CD14-positive monocyte (primary cell): ENCODE measurements at regions not wholly inside any gene's neighbourhood (a gene's known extent, or its start where the extent isn't known, plus 50 kb on each side); places are given as distances from the start of the nearest gene placed in this dataset.

Experiments
- DNase-seq, 3 donors: peaks; one replicate each; pipeline ENCODE4 v3.0.0-alpha.2; 2011 to 2022
- H2AFZ ChIP-seq: 2 replicates; pipeline ENCODE4 v1.6.0; 2012; ENCODE audit warnings: mild to moderate bottlenecking, low read depth, low read length, inconsistent platforms; ENCODE audit not compliant: insufficient read depth, poor library complexity, severe bottlenecking
- H3K27ac ChIP-seq, 2 donors: 1 replicate in 1 of 2; 2 replicates in 1 of 2; pipeline ENCODE4 v1.5.1; 2012 to 2013; ENCODE audit warnings: low read length in 2 of 2, control low read depth in 1 of 2, inconsistent platforms in 1 of 2, low read depth in 1 of 2, mild to moderate bottlenecking in 1 of 2
- H3K27me3 ChIP-seq, 2 donors: one replicate each; pipeline versions ENCODE4 v1.6.0 to v1.6.1; 2011 to 2013; ENCODE audit warnings: low read length in 2 of 2; ENCODE audit not compliant: control insufficient read depth in 2 of 2, insufficient read depth in 2 of 2
- H3K36me3 ChIP-seq, 2 donors: replicated peaks in 1 of 2; 1 replicate in 1 of 2; 2 replicates in 1 of 2; pipeline versions ENCODE4 v1.5.1 to v1.6.1; 2012 to 2013; ENCODE audit warnings: low read length in 2 of 2, control low read depth in 1 of 2, inconsistent platforms in 1 of 2, mild to moderate bottlenecking in 1 of 2; ENCODE audit not compliant: insufficient read depth in 2 of 2, control insufficient read depth in 1 of 2
- H3K4me1 ChIP-seq, 2 donors: 1 replicate in 1 of 2; 2 replicates in 1 of 2; pipeline versions ENCODE4 v1.5.1 to v1.6.1; 2012 to 2013; ENCODE audit warnings: low read length in 2 of 2, control low read depth in 1 of 2, inconsistent platforms in 1 of 2, mild to moderate bottlenecking in 1 of 2, moderate library complexity in 1 of 2; ENCODE audit not compliant: insufficient read depth in 2 of 2, control insufficient read depth in 1 of 2
- H3K4me2 ChIP-seq: replicated peaks from 2 replicates; pipeline ENCODE3; 2012; ENCODE audit warnings: low read length, moderate library complexity, mild to moderate bottlenecking; ENCODE audit not compliant: poor library complexity, severe bottlenecking; ENCODE audit errors: extremely low read depth
- H3K4me3 ChIP-seq, 3 experiments: fragments of 200-600 bp in 1 of 3; sonication (generic) in 1 of 3; replicated peaks in 1 of 3; 1 replicate in 2 of 3; 2 replicates in 1 of 3; pipeline ENCODE4 v1.5.1; 2011 to 2013; ENCODE audit warnings: low read length in 3 of 3, mild to moderate bottlenecking in 3 of 3, control low read depth in 2 of 3, low read depth in 2 of 3, inconsistent platforms in 1 of 3, moderate library complexity in 1 of 3
- H3K79me2 ChIP-seq: 2 replicates; pipeline ENCODE4 v1.6.0; 2012; ENCODE audit warnings: mild to moderate bottlenecking, control low read depth, inconsistent platforms, low read length, moderate library complexity; ENCODE audit not compliant: insufficient read depth
- H3K9ac ChIP-seq: 2 replicates; pipeline ENCODE4 v1.6.0; 2017; ENCODE audit warnings: low read length, mild to moderate bottlenecking; ENCODE audit not compliant: insufficient read depth, poor library complexity, severe bottlenecking
- H3K9me3 ChIP-seq, 2 donors: replicated peaks in 1 of 2; 1 replicate in 1 of 2; 2 replicates in 1 of 2; pipeline versions ENCODE4 v1.5.1 to v1.6.1; 2012 to 2013; ENCODE audit warnings: low read length in 2 of 2, control low read depth in 1 of 2; ENCODE audit not compliant: control insufficient read depth in 1 of 2, insufficient read depth in 1 of 2
- H4K20me1 ChIP-seq: 2 replicates; pipeline ENCODE4 v1.6.0; 2012; ENCODE audit warnings: mild to moderate bottlenecking, low read length, control low read depth, moderate library complexity; ENCODE audit not compliant: insufficient read depth
- H3K27ac Mint-ChIP-seq, 7 donors: one replicate each; pipeline ENCODE4 v1.8.0; 2020; ENCODE audit warnings: mild to moderate bottlenecking in 7 of 7, mixed read lengths in 7 of 7, moderate library complexity in 6 of 7, inconsistent platforms in 2 of 7
- H3K27me3 Mint-ChIP-seq, 3 donors: one replicate each; pipeline ENCODE4 v1.8.0; 2021 to 2022; ENCODE audit warnings: low read depth in 3 of 3, mild to moderate bottlenecking in 3 of 3, mixed read lengths in 3 of 3, moderate library complexity in 3 of 3, inconsistent platforms in 1 of 3
- H3K36me3 Mint-ChIP-seq, 2 donors: one replicate each; pipeline ENCODE4 v1.8.0; 2020; ENCODE audit warnings: mixed read lengths in 2 of 2, inconsistent platforms in 1 of 2, mild to moderate bottlenecking in 1 of 2
- H3K4me1 Mint-ChIP-seq: one replicate; pipeline ENCODE4 v1.8.0; 2020; ENCODE audit warnings: mild to moderate bottlenecking, mixed read lengths
- H3K4me3 Mint-ChIP-seq, 2 donors: one replicate each; pipeline ENCODE4 v1.8.0; 2020; ENCODE audit warnings: mild to moderate bottlenecking in 2 of 2, mixed read lengths in 2 of 2, moderate library complexity in 1 of 2
- H3K9me3 Mint-ChIP-seq, 7 donors: one replicate each; pipeline ENCODE4 v1.8.0; 2020 to 2022; ENCODE audit warnings: mixed read lengths in 7 of 7, mild to moderate bottlenecking in 6 of 7, moderate library complexity in 6 of 7, inconsistent platforms in 2 of 7
- WGBS: methylation state at CpG from one replicate; pipeline ENCODE4 v1.1.5; 2013; ENCODE audit warnings: missing lambda C conversion rate; ENCODE audit not compliant: insufficient coverage; 5-methylcytosine and 5-hydroxymethylcytosine counted together
- intact Hi-C, 2 donors: fragments of 100-400 bp; cut with micrococcal nuclease; formaldehyde crosslinking; loops; one replicate each; pipeline versions ENCODE4 v1.15.0 to v1.15.1; 2023
- TF ChIP-seq, protein P1 (sequence below): fragments of 200-600 bp; IDR thresholded peaks from one replicate; pipeline ENCODE4 v1.8.0; 2022; ENCODE audit warnings: antibody characterized with exemption, mild to moderate bottlenecking

DNA sequence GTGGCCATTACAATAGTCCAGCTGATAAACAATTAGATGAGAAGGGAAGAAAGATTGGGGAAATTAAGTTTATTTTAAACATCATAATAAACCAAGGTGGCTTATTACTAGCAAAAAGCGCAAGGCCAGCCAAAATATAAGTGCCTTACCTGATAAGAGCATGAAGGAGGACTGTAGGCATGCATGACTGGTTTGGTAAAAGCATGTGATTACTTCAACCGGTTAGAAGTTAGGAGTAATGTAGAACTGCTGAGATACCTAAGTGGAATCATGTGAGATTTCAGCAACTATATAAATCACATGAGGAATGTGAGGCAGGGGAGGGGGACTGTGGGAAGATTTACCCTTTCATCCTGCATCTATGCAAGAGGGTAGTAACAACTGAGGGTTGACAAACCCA lies 59.7 kb upstream of the CCDC196 start:
- H3K4me2 ChIP-seq, result no peak overlapping the region
- H3K9me3 Mint-ChIP-seq, result no peaks in the 10 kb centered on the region
- H3K79me2 ChIP-seq, result no peaks in the 10 kb centered on the region
- no CpG with 5 or more reads among the region's 2 CpGs for WGBS
- H3K4me3 ChIP-seq, result no peak overlapping the region
- H3K9ac ChIP-seq, result no peak overlapping the region
- H3K36me3 ChIP-seq, result no peaks in the 10 kb centered on the region
- no peak for DNase-seq
- H4K20me1 ChIP-seq, result no peaks in the 10 kb centered on the region
- TF ChIP-seq, protein P1, sequence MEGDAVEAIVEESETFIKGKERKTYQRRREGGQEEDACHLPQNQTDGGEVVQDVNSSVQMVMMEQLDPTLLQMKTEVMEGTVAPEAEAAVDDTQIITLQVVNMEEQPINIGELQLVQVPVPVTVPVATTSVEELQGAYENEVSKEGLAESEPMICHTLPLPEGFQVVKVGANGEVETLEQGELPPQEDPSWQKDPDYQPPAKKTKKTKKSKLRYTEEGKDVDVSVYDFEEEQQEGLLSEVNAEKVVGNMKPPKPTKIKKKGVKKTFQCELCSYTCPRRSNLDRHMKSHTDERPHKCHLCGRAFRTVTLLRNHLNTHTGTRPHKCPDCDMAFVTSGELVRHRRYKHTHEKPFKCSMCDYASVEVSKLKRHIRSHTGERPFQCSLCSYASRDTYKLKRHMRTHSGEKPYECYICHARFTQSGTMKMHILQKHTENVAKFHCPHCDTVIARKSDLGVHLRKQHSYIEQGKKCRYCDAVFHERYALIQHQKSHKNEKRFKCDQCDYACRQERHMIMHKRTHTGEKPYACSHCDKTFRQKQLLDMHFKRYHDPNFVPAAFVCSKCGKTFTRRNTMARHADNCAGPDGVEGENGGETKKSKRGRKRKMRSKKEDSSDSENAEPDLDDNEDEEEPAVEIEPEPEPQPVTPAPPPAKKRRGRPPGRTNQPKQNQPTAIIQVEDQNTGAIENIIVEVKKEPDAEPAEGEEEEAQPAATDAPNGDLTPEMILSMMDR, result no peak
- H3K36me3 Mint-ChIP-seq, result no peaks in the 10 kb centered on the region
- H2AFZ ChIP-seq, result no peak overlapping the region
- H3K27ac ChIP-seq, result no peak overlapping the region
- H3K4me1 Mint-ChIP-seq, result no peaks in the 10 kb centered on the region
- H3K27me3 Mint-ChIP-seq, result no peaks in the 10 kb centered on the region
- no peak overlapping the region for H3K27ac Mint-ChIP-seq
- no peaks in the 10 kb centered on the region for H3K4me1 ChIP-seq
- H3K4me3 Mint-ChIP-seq, result no peak overlapping the region
- intact Hi-C loops, result no loop called here
- H3K27me3 ChIP-seq, result no peaks in the 10 kb centered on the region
- H3K9me3 ChIP-seq, result no peaks in the 10 kb centered on the region

DNA sequence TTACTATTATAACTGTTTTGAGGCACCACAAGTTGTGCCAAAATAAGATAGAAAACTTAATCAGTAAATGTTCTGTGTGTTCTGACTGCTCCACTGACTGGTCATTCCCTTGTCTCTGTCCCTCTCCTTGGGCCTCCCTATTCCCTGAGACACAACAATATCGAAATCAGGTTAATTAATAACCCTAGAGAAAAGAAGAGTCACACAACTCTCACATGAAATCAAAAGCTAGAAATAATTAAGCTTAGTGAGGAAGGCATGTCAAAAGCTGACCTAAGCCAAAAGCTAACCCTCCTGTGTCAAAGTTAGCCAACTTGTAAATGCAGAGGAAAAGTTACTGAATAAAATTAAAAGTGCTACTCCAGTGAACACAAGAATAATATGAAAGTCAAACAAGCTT lies 53.8 kb upstream of the CCDC196 start:
- no peak overlapping the region for H3K4me3 Mint-ChIP-seq
- H3K4me3 ChIP-seq, result no peak overlapping the region
- intact Hi-C loops, result no loop called here
- H3K36me3 ChIP-seq, result no peaks in the 10 kb centered on the region
- no CpG with 5 or more reads among the region's 1 CpG for WGBS
- DNase-seq, result no peak
- no peaks in the 10 kb centered on the region for H3K4me1 ChIP-seq
- no peaks in the 10 kb centered on the region for H3K36me3 Mint-ChIP-seq
- H2AFZ ChIP-seq, result no peak overlapping the region
- no peaks in the 10 kb centered on the region for H3K4me1 Mint-ChIP-seq
- H4K20me1 ChIP-seq, result no peaks in the 10 kb centered on the region
- TF ChIP-seq, protein P1, result no peak
- H3K27ac Mint-ChIP-seq, result peak overlapping the region in 1 of 7 donors; percentile 27
- H3K9me3 Mint-ChIP-seq, result peaks cover 0 to 10% (median 4%) of the 10 kb centered on the region in 7 donors
- H3K27ac ChIP-seq, result no peak overlapping the region
- no peak overlapping the region for H3K9ac ChIP-seq
- H3K27me3 Mint-ChIP-seq, result peaks cover 0 to 2% (median 0%) of the 10 kb centered on the region in 3 donors
- no peaks in the 10 kb centered on the region for H3K27me3 ChIP-seq
- H3K79me2 ChIP-seq, result no peaks in the 10 kb centered on the region
- H3K9me3 ChIP-seq, result no peaks in the 10 kb centered on the region
- no peak overlapping the region for H3K4me2 ChIP-seq
